ENCODE measurements at regions not wholly inside any gene's neighbourhood (a gene's known extent, or its start where the extent isn't known, plus 50 kb on each side); places are given as distances from the start of the nearest gene placed in this dataset.

GRCh38 chr13:103656311-103656710 lies 590.1 kb upstream of the SLC10A2 start:
- TF ChIP-seq EZH2 (IDR thresholded peaks at IDR 0.05; ENCODE audit: insufficient read depth, poor library complexity, severe bottlenecking) (no peak), EZH2phosphoT487 (IDR thresholded peaks at IDR 0.05; ENCODE audit: insufficient read depth, low read depth) (no peak)
